Peyer's patch (tissue), 4 donors: ENCODE measurements at regions not wholly inside any gene's neighbourhood (a gene's known extent, or its start where the extent isn't known, plus 50 kb on each side); places are given as distances from the start of the nearest gene placed in this dataset.

Experiments used
- DNase-seq, 3 donors: peaks; one replicate each; pipeline ENCODE4 v3.0.0-alpha.2; 2017 to 2019
- H3K27ac ChIP-seq, 4 donors: fragments of 200-600 bp; sonication (generic); one replicate each; pipeline ENCODE4 v1.5.1; 2016 to 2019
- H3K27me3 ChIP-seq, 2 donors: fragments of 200-600 bp; sonication (generic); one replicate each; pipeline ENCODE4 v1.5.1; 2019
- H3K36me3 ChIP-seq, 3 donors: fragments of 200-600 bp; sonication (generic); one replicate each; pipeline ENCODE4 v1.5.1; 2016 to 2019
- H3K4me1 ChIP-seq, 4 donors: fragments of 200-600 bp; sonication (generic); one replicate each; pipeline ENCODE4 v1.5.1; 2016 to 2019
- H3K4me3 ChIP-seq, 4 donors: fragments of 200-600 bp; sonication (generic); 1 replicate in 3 of 4; 2 replicates in 1 of 4; pipeline ENCODE4 v1.5.1; 2016 to 2019; ENCODE audit warnings: mild to moderate bottlenecking in 1 of 4
- H3K9me3 ChIP-seq, 4 donors: fragments of 200-600 bp; sonication (generic); one replicate each; pipeline ENCODE4 v1.5.1; 2016 to 2019; ENCODE audit warnings: mild to moderate bottlenecking in 1 of 4
- POLR2A ChIP-seq, 2 donors: fragments of 450-650 bp; IDR thresholded peaks; one replicate each; pipeline ENCODE4 v1.5.1; 2017; ENCODE audit warnings: antibody characterized with exemption in 2 of 2, mild to moderate bottlenecking in 2 of 2, moderate library complexity in 2 of 2
- TF ChIP-seq, protein P1 (sequence below), 6 experiments: fragments of 450-650 bp in 4 of 6; fragments of 200-600 bp in 2 of 6; sonication (generic) in 1 of 6; IDR thresholded peaks; one replicate each; pipeline ENCODE4 v1.5.1; 2017 to 2019; ENCODE audit warnings: antibody characterized with exemption in 6 of 6, mild to moderate bottlenecking in 3 of 6, moderate library complexity in 1 of 6

DNA sequence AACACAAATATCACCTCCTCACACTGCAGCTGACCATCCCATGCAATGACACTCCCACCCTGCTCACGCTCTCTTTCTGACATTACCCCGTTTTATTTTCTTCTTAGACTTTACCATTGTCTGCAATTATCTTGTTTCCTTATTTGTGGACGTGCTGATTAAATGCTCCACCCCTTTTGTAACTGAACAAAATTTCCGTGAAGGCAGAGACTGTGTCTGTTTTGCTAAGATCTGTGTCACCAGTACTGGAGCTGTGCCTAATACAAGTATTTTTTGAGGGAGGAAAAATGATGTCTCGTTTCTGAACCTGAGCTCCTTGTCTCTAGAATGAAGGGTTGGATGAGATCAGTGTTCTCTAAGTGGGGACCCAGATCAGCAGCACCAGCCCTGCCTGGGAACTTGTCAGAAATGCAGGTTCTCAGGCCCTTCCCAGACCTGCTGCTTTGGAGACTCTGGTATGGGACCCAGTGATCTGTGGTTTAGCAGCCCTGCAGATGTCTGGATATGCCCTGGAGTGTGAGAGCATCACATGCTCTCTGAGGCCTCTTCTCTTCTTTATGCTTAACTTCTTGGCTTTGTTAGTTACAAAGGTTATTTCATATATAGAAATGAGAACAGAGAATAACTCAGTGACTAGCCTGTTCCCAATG, 181.7 kb upstream of the GAS1 start:
- Histone ChIP-seq H3K4me3 (no peak overlapping the region), H3K4me1 (no peaks in the 10 kb centered on the region), H3K36me3 (no peaks in the 10 kb centered on the region), H3K27me3 (no peaks in the 10 kb centered on the region), H3K27ac (no peak overlapping the region), H3K9me3 (no peaks in the 10 kb centered on the region)
- no peak for TF ChIP-seq POLR2A (IDR thresholded peaks at IDR 0.05)
- TF ChIP-seq, protein P1, sequence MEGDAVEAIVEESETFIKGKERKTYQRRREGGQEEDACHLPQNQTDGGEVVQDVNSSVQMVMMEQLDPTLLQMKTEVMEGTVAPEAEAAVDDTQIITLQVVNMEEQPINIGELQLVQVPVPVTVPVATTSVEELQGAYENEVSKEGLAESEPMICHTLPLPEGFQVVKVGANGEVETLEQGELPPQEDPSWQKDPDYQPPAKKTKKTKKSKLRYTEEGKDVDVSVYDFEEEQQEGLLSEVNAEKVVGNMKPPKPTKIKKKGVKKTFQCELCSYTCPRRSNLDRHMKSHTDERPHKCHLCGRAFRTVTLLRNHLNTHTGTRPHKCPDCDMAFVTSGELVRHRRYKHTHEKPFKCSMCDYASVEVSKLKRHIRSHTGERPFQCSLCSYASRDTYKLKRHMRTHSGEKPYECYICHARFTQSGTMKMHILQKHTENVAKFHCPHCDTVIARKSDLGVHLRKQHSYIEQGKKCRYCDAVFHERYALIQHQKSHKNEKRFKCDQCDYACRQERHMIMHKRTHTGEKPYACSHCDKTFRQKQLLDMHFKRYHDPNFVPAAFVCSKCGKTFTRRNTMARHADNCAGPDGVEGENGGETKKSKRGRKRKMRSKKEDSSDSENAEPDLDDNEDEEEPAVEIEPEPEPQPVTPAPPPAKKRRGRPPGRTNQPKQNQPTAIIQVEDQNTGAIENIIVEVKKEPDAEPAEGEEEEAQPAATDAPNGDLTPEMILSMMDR (IDR thresholded peaks at IDR 0.05) = no peak
- DNase-seq = no peak

DNA sequence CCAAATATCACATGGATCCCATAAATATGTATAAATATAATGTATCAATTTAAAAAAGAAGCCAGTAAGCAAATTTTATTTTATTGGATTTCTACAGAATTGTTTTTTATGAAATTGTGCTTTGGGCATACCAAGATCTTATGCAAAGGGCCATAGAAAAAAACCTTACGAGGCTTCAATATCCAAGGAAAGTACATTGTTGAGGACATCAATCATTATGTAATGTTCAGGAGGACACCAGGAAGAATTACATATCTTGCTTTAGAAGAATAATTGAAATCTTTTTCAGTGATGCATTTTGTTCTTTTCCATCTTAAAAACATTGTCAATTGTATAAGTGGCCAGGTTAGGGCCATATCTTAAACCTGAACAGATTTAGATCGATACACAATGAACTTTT, 187.8 kb upstream of the GAS1 start:
- Histone ChIP-seq H3K4me3 (no peak overlapping the region), H3K27ac (no peak overlapping the region), H3K4me1 (no peaks in the 10 kb centered on the region), H3K9me3 (no peaks in the 10 kb centered on the region), H3K36me3 (no peaks in the 10 kb centered on the region), H3K27me3 (no peaks in the 10 kb centered on the region)
- no peak for DNase-seq
- TF ChIP-seq, protein P1 (IDR thresholded peaks at IDR 0.05) = no peak
- TF ChIP-seq POLR2A (IDR thresholded peaks at IDR 0.05) = no peak

DNA sequence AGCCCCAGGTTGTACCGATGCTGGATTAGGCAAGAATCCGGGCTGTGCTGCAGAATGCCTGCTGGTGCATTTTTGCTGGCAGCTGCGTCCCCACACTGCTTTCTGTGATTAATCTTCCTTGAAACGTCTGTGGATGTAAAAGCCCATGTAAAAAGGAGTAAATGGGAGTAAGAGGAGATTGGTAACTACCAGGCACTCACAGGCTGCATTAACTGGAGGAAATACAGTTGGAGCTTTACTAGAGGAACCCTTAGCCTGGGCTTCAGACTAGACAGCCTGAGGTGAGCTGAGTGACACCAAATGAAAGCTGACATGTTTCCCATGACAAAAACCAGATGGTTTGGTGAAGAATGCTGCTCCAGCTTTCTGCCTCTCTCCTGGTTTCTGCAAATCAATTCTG, 190.4 kb upstream of the GAS1 start:
- H3K36me3 ChIP-seq = no peaks in the 10 kb centered on the region
- no peaks in the 10 kb centered on the region for H3K9me3 ChIP-seq
- H3K4me3 ChIP-seq = no peak overlapping the region
- H3K27me3 ChIP-seq = no peaks in the 10 kb centered on the region
- H3K4me1 ChIP-seq = no peaks in the 10 kb centered on the region
- no peak for DNase-seq
- TF ChIP-seq POLR2A (IDR thresholded peaks at IDR 0.05) = no peak
- TF ChIP-seq, protein P1 (IDR thresholded peaks at IDR 0.05) = no peak
- no peak overlapping the region for H3K27ac ChIP-seq

- Histone ChIP-seq H3K9me3 (no peaks in the 10 kb centered on the region), H3K4me3 (no peak overlapping the region), H3K27ac (no peak overlapping the region), H3K36me3 (no peaks in the 10 kb centered on the region), H3K27me3 (no peaks in the 10 kb centered on the region), H3K4me1 (no peaks in the 10 kb centered on the region)
- TF ChIP-seq POLR2A (IDR thresholded peaks at IDR 0.05) = no peak
- TF ChIP-seq, protein P1 (IDR thresholded peaks at IDR 0.05) = no peak
- no peak for DNase-seq
Observed at GRCh38 chr9:87138128-87139040, 191.1 kb upstream of the GAS1 start.

- Histone ChIP-seq H3K27me3 (no peaks in the 10 kb centered on the region), H3K4me1 (no peaks in the 10 kb centered on the region), H3K27ac (no peak overlapping the region), H3K4me3 (no peak overlapping the region), H3K9me3 (no peaks in the 10 kb centered on the region), H3K36me3 (no peaks in the 10 kb centered on the region)
- DNase-seq = no peak
- TF ChIP-seq, protein P1 (IDR thresholded peaks at IDR 0.05) = no peak
- no peak for TF ChIP-seq POLR2A (IDR thresholded peaks at IDR 0.05)
Observed at GRCh38 chr9:87139099-87139730, 191.9 kb upstream of the GAS1 start.
